HG03039 (cell line): ENCODE measurements at regions not wholly inside any gene's neighbourhood (a gene's known extent, or its start where the extent isn't known, plus 50 kb on each side); places are given as distances from the start of the nearest gene placed in this dataset.

Experiments used
- ATAC-seq: cut with Tn5 transposase; IDR thresholded peaks from one replicate; pipeline ENCODE4 v1.9.1; 2021; ENCODE audit warnings: mild to moderate bottlenecking, moderate library complexity; ENCODE audit not compliant: unreplicated experiment

- no peak for ATAC-seq
These were observed 219.6 kb upstream of the ZPLD1 start for GRCh38 chr3:102215166-102215565.

GRCh38 chr3:102223132-102223531, 211.7 kb upstream of the ZPLD1 start:
- no peak for ATAC-seq

GRCh38 chr3:102224171-102224570, 210.6 kb upstream of the ZPLD1 start:
- ATAC-seq: no peak

- no peak for ATAC-seq
These were observed 209.8 kb upstream of the ZPLD1 start for GRCh38 chr3:102225005-102225404.

- no peak for ATAC-seq
These were observed 209.2 kb upstream of the ZPLD1 start for GRCh38 chr3:102225407-102226132.

GRCh38 chr3:102226463-102226862, 208.4 kb upstream of the ZPLD1 start:
- ATAC-seq: no peak

- ATAC-seq: peak; percentile 57
These were observed 205.7 kb upstream of the ZPLD1 start for GRCh38 chr3:102229062-102229655.

GRCh38 chr3:102230057-102230456, 204.8 kb upstream of the ZPLD1 start:
- ATAC-seq: no peak

GRCh38 chr3:102233881-102234280, 200.9 kb upstream of the ZPLD1 start:
- ATAC-seq: peak; percentile 77

GRCh38 chr3:102235679-102236078, 199.1 kb upstream of the ZPLD1 start:
- no peak for ATAC-seq

GRCh38 chr3:102237181-102237580, 197.6 kb upstream of the ZPLD1 start:
- no peak for ATAC-seq

GRCh38 chr3:102237838-102238237, 197.0 kb upstream of the ZPLD1 start:
- no peak for ATAC-seq

GRCh38 chr3:102238362-102238761, 196.5 kb upstream of the ZPLD1 start:
- no peak for ATAC-seq

- no peak for ATAC-seq
These were observed 194.1 kb upstream of the ZPLD1 start for GRCh38 chr3:102240720-102241119.

GRCh38 chr3:102248981-102249705, 185.7 kb upstream of the ZPLD1 start:
- no peak for ATAC-seq

- ATAC-seq: no peak
These were observed 179.1 kb upstream of the ZPLD1 start for GRCh38 chr3:102255736-102256135.

GRCh38 chr3:102258666-102259227, 176.1 kb upstream of the ZPLD1 start:
- ATAC-seq: no peak

GRCh38 chr3:102259663-102260062, 175.2 kb upstream of the ZPLD1 start:
- ATAC-seq: no peak

GRCh38 chr3:102265720-102266119, 169.1 kb upstream of the ZPLD1 start:
- no peak for ATAC-seq

- no peak for ATAC-seq
These were observed 165.4 kb upstream of the ZPLD1 start for GRCh38 chr3:102269406-102269805.

- no peak for ATAC-seq
These were observed 144.6 kb upstream of the ZPLD1 start for GRCh38 chr3:102290241-102290640.

GRCh38 chr3:102295756-102296155, 139.1 kb upstream of the ZPLD1 start:
- no peak for ATAC-seq
